HG02759 (cell line): ENCODE measurements at regions not wholly inside any gene's neighbourhood (a gene's known extent, or its start where the extent isn't known, plus 50 kb on each side); places are given as distances from the start of the nearest gene placed in this dataset.
"Not testable (repeated sequence)": the region's sequence is repeated elsewhere in the genome, so short reads cannot be mapped to it uniquely, and the experiment has no call there.

Experiments
- ATAC-seq: cut with Tn5 transposase; IDR thresholded peaks from one replicate; pipeline ENCODE4 v1.9.1; 2021; ENCODE audit warnings: mild to moderate bottlenecking, moderate library complexity; ENCODE audit not compliant: unreplicated experiment

- ATAC-seq, result no peak
Observed at GRCh38 chr11:133653336-133653735, 121.0 kb upstream of the OPCML start.

- no peak for ATAC-seq
Observed at GRCh38 chr11:133650082-133650481, 117.8 kb upstream of the OPCML start.

GRCh38 chr11:133649040-133649439 is 116.7 kb upstream of the OPCML start:
- ATAC-seq, result no peak

GRCh38 chr11:133639408-133639807 is 107.1 kb upstream of the OPCML start:
- ATAC-seq, result no peak

- ATAC-seq, result no peak
Observed at GRCh38 chr11:133638921-133639320, 106.6 kb upstream of the OPCML start.

GRCh38 chr11:133636711-133637355 is 104.5 kb upstream of the OPCML start:
- no peak for ATAC-seq

- no peak for ATAC-seq
Observed at GRCh38 chr11:133635244-133635739, 103.0 kb upstream of the OPCML start.

- ATAC-seq, result not testable (repeated sequence)
Observed at GRCh38 chr11:133628371-133628770, 96.1 kb upstream of the OPCML start.

GRCh38 chr11:133621611-133622010 is 89.3 kb upstream of the OPCML start:
- no peak for ATAC-seq

- no peak for ATAC-seq
Observed at GRCh38 chr11:133619973-133620372, 87.7 kb upstream of the OPCML start.

- no peak for ATAC-seq
Observed at GRCh38 chr11:133619397-133619796, 87.1 kb upstream of the OPCML start.

GRCh38 chr11:133618544-133618943 is 86.2 kb upstream of the OPCML start:
- no peak for ATAC-seq

GRCh38 chr11:133608496-133608895 is 76.2 kb upstream of the OPCML start:
- ATAC-seq, result no peak

- no peak for ATAC-seq
Observed at GRCh38 chr11:133606124-133606523, 73.8 kb upstream of the OPCML start.

GRCh38 chr11:133605482-133605881 is 73.2 kb upstream of the OPCML start:
- no peak for ATAC-seq

GRCh38 chr11:133601641-133602040 is 69.3 kb upstream of the OPCML start:
- no peak for ATAC-seq

GRCh38 chr11:133600786-133601185 is 68.5 kb upstream of the OPCML start:
- no peak for ATAC-seq

GRCh38 chr11:133600306-133600705 is 68.0 kb upstream of the OPCML start:
- no peak for ATAC-seq

- ATAC-seq, result no peak
Observed at GRCh38 chr11:133598906-133599305, 66.6 kb upstream of the OPCML start.

GRCh38 chr11:133597236-133597635 is 64.9 kb upstream of the OPCML start:
- no peak for ATAC-seq

GRCh38 chr11:133595998-133596590 is 63.8 kb upstream of the OPCML start:
- no peak for ATAC-seq

GRCh38 chr11:133593036-133593435 is 60.7 kb upstream of the OPCML start:
- no peak for ATAC-seq
